DMS53 (cell line): ENCODE measurements at regions not wholly inside any gene's neighbourhood (a gene's known extent, or its start where the extent isn't known, plus 50 kb on each side); places are given as distances from the start of the nearest gene placed in this dataset.
A peak's percentile ranks its signal among the peaks of the same experiment; 100 is the strongest.

ENCODE experiments used
- DNase-seq: peaks from one replicate; lab custom pipeline; 2025; lab: John Stamatoyannopoulos, UW

DNA sequence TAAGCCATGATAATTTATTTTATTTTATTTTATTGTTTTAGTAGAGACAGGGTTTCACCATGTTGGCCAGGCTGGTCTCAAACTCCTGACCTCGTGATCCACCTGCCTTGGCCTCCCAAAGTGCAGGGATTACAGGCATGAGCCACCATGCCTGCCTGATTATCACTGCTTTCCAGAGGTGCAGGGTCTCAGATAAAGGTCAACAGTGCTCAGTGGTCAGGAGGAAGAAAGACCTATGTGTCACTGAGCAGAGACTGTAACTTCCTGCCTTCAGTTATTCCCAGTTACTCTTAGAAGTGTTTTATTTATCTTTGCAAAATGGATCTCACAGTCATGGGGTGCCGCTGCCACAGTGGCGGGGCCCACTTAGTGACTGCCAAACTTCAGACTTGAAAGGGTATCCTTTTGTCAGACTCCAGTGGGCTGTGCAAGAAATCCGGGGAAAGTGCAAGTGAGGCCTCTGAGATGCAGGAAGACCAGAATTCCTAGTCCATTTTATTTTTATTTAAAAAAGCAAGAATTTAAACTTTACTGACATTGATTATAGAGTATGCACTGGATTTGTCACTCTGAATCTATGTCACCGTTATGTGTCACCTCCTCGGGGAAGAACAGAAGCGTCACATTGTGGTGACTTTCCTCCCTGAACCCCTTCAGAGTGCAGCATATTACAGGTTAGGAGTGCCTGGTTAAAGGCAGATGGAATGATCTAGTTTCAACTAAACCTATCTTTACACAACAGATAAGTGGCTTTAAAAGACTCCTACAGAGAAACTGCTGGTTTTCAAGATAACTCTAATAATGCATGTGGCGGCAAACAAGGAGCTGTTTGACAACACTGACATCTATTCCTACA lies 59.1 kb upstream of the BICD1 start:
- DNase-seq: no peak

DNA sequence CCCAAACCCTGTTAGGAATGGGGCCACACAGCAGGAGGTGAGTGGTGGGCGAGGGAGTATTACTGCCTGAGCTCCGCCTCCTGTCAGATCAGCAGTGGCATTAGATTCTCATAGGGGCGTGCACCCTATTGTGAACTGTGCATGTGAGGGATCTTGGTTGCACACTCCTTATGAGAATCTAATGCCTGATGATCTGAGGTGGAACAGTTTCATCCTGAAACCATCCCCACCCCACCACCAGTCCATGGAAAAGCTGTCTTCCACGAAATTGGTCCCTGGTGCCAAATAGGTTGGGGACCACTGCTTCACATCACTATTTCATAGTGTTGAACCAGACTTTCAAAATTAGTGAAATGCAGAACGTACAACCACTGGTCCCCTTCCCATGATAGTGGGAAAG lies 57.9 kb upstream of the BICD1 start:
- no peak for DNase-seq

DNA sequence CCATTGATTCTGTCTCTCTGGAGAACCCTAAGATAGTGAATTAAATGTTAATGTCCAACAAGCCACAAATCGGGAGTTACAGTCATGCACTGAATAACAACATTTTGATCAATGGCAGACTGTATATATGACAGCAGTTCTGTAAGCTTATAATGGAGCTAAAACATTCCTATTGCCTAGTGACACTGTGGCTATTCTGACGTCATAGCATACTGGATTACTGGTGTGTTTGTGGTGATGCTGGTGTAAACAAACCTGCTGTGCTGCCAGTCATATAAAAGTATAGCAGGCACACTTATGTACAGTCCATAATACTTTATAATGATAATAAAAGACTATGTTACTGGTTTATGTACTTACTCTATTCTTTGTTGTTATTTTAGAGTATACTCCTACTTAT lies 56.7 kb upstream of the BICD1 start:
- DNase-seq: peak; percentile 66

DNA sequence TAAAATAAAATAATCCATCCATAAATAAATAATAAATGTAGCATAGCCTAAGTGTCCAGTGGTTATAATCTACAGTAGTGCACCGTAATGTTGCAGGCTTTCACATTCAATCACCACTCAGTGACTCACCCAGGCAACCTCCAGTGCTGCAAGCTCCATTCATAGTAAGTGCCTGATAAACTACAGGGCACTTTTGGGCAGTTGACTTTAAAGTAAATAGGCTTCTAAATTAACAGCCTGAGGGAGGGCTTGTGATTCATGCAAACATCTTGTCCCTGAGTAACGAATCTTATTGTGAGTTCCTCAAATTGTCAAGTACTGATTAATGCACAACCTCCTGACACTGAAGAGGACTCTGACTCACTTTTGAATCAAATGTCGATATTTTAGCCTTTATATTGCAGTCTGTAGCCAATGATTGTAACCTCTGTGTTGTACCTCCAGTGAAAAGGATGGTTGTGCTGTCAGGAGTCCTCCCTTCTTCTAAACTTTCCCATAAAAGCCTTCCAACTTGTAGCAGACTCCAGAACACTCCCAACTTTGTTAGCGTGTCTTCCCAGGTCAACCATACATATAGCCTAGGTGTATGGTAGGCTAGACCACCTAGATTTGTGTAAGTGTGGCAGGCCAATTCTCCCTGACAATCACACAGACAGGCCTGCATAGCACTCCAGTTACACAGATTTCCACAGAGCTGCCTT lies 55.0 kb upstream of the BICD1 start:
- peak; percentile 24 for DNase-seq

DNA sequence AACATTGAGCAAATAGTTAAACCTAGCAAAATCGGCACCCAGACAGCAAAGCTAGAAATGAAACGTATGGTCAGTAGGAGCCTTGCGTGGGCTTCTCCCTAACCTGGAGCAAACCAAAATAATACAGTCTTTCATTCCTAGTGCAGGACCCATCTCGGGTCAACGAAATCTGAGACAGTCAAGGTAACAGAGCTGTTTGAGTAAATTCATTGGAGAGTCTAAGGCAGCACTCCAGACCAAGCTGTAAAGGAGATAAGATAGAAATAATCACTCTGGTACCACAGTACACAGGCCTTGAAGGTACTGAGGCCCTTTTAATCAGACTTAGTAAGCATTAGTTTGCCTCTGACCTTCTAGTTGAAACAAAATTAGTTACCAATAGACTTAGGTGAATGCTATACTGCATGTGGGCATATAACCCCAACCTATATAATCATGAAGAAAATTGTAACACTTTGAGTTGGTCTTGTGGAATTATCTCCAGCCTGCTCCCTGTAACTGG lies 54.4 kb upstream of the BICD1 start:
- DNase-seq: no peak

DNA sequence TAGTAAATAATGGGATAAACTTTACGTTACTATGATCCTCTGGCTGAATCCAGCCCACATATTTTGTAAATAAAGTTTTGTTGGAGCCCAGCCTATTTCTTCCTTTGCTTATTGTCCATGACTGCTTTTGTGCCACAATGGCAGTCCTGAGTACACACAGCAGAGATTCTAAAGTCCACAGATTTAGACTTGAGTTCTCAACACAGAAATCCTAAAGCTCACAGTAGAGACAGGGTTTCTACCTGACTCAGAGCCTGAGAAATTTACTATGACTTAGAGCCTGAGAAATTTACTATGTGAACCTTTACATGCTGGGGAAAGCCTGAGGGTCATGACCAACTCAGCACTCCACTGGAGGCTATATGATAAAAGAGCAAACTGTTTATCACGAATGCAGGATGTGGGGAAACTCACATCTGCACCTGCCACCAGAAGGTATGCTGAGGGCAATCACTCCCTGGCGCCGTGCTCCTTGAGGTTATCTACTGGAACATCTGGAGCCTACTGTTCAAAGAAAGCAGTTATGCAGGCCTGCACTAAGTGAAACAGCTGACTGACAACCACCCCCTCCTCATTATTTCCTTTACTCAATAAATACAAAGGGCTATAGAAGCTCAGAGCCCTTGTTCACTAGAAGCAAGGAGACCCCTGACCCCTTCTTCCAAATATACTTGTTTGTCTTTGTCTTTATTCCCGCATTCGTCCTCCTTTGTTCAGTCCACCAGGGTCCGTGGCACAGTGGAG lies 52.6 kb upstream of the BICD1 start:
- no peak for DNase-seq
